Parathyroid adenoma (tissue), 2 donors: ENCODE measurements at regions not wholly inside any gene's neighbourhood (a gene's known extent, or its start where the extent isn't known, plus 50 kb on each side); places are given as distances from the start of the nearest gene placed in this dataset.

Experiments used
- H2AFZ ChIP-seq: fragments of 300-600 bp; sonication (generic); one replicate; pipeline ENCODE4 v1.7.0; 2017; ENCODE audit warnings: antibody characterized with exemption, mild to moderate bottlenecking
- H3K27ac ChIP-seq: fragments of 300-600 bp; sonication (generic); one replicate; pipeline ENCODE4 v1.7.0; 2017
- H3K27me3 ChIP-seq: fragments of 300-600 bp; sonication (generic); one replicate; pipeline ENCODE4 v1.7.0; 2017; ENCODE audit warnings: low read length; ENCODE audit not compliant: control insufficient read depth, insufficient read depth
- H3K36me3 ChIP-seq: fragments of 300-600 bp; sonication (generic); one replicate; pipeline ENCODE4 v1.7.0; 2017; ENCODE audit warnings: low read length; ENCODE audit not compliant: control insufficient read depth, insufficient read depth
- H3K4me1 ChIP-seq: fragments of 300-600 bp; sonication (generic); one replicate; pipeline ENCODE4 v1.7.0; 2017; ENCODE audit warnings: control low read depth
- H3K4me2 ChIP-seq: fragments of 300-600 bp; sonication (generic); one replicate; pipeline ENCODE4 v1.7.0; 2017; ENCODE audit warnings: low read length
- H3K4me3 ChIP-seq: fragments of 300-600 bp; sonication (generic); one replicate; pipeline ENCODE4 v1.7.0; 2017; ENCODE audit warnings: low read depth, low read length
- H3K79me2 ChIP-seq: fragments of 300-600 bp; sonication (generic); one replicate; pipeline ENCODE4 v1.7.0; 2017; ENCODE audit warnings: control low read depth
- H3K9ac ChIP-seq: fragments of 300-600 bp; sonication (generic); one replicate; pipeline ENCODE4 v1.7.0; 2017; ENCODE audit warnings: mild to moderate bottlenecking
- H3K9me3 ChIP-seq: fragments of 300-600 bp; sonication (generic); one replicate; pipeline ENCODE4 v1.7.0; 2017; ENCODE audit warnings: low read length; ENCODE audit not compliant: control insufficient read depth
- CTCF ChIP-seq: fragments of 300-600 bp; sonication (generic); IDR thresholded peaks from one replicate; pipeline ENCODE4 v1.7.0; 2017; ENCODE audit warnings: antibody characterized with exemption, mild to moderate bottlenecking
- donor health status: primary hyperparathyroidism.

GRCh38 chr5:2134543-2135292 is 252.0 kb upstream of the IRX4 start:
- H3K27ac ChIP-seq = no peak overlapping the region
- H3K4me3 ChIP-seq = no peak overlapping the region
- H3K79me2 ChIP-seq = no peaks in the 10 kb centered on the region
- H3K27me3 ChIP-seq = no peaks in the 10 kb centered on the region
- no peaks in the 10 kb centered on the region for H3K4me1 ChIP-seq
- no peak for TF ChIP-seq CTCF
- H3K9me3 ChIP-seq = no peaks in the 10 kb centered on the region
- H3K4me2 ChIP-seq = no peak overlapping the region
- no peak overlapping the region for H2AFZ ChIP-seq
- H3K9ac ChIP-seq = no peak overlapping the region
- no peaks in the 10 kb centered on the region for H3K36me3 ChIP-seq

- H3K79me2 ChIP-seq = no peaks in the 10 kb centered on the region
- H3K27me3 ChIP-seq = no peaks in the 10 kb centered on the region
- H3K4me3 ChIP-seq = no peak overlapping the region
- no peak overlapping the region for H3K27ac ChIP-seq
- H3K9me3 ChIP-seq = no peaks in the 10 kb centered on the region
- H3K9ac ChIP-seq = no peak overlapping the region
- H3K4me2 ChIP-seq = no peak overlapping the region
- H3K36me3 ChIP-seq = no peaks in the 10 kb centered on the region
- no peaks in the 10 kb centered on the region for H3K4me1 ChIP-seq
- no peak for TF ChIP-seq CTCF
- no peak overlapping the region for H2AFZ ChIP-seq
Observed at GRCh38 chr5:2133936-2134335, 251.2 kb upstream of the IRX4 start.

- Histone ChIP-seq H3K4me1 (no peaks in the 10 kb centered on the region), H2AFZ (no peak overlapping the region), H3K9me3 (no peaks in the 10 kb centered on the region), H3K4me3 (no peak overlapping the region), H3K4me2 (no peak overlapping the region), H3K9ac (no peak overlapping the region), H3K36me3 (no peaks in the 10 kb centered on the region), H3K27ac (no peak overlapping the region), H3K27me3 (no peaks in the 10 kb centered on the region), H3K79me2 (no peaks in the 10 kb centered on the region)
- TF ChIP-seq CTCF = no peak
Observed at GRCh38 chr5:2133080-2133479, 250.4 kb upstream of the IRX4 start.

- H3K79me2 ChIP-seq = no peaks in the 10 kb centered on the region
- TF ChIP-seq CTCF = no peak
- H2AFZ ChIP-seq = no peak overlapping the region
- H3K27me3 ChIP-seq = no peaks in the 10 kb centered on the region
- no peak overlapping the region for H3K27ac ChIP-seq
- no peak overlapping the region for H3K9ac ChIP-seq
- H3K4me1 ChIP-seq = no peaks in the 10 kb centered on the region
- H3K9me3 ChIP-seq = no peaks in the 10 kb centered on the region
- no peak overlapping the region for H3K4me3 ChIP-seq
- no peak overlapping the region for H3K4me2 ChIP-seq
- H3K36me3 ChIP-seq = no peaks in the 10 kb centered on the region
Observed at GRCh38 chr5:2132497-2132847, 249.7 kb upstream of the IRX4 start.

- Histone ChIP-seq H3K4me3 (no peak overlapping the region), H3K27me3 (no peaks in the 10 kb centered on the region), H3K4me2 (no peak overlapping the region), H3K79me2 (no peaks in the 10 kb centered on the region), H3K4me1 (no peaks in the 10 kb centered on the region), H2AFZ (no peak overlapping the region), H3K27ac (no peak overlapping the region), H3K36me3 (no peaks in the 10 kb centered on the region), H3K9ac (no peak overlapping the region), H3K9me3 (no peaks in the 10 kb centered on the region)
- TF ChIP-seq CTCF = no peak
Observed at GRCh38 chr5:2131826-2132496, 249.2 kb upstream of the IRX4 start.
